Liver (tissue), 8 donors: ENCODE measurements at regions not wholly inside any gene's neighbourhood (a gene's known extent, or its start where the extent isn't known, plus 50 kb on each side); places are given as distances from the start of the nearest gene placed in this dataset.

Source experiments
- DNase-seq: peaks from one replicate; pipeline ENCODE4 v3.0.0-alpha.2; 2017; ENCODE audit warnings: low spot score
- H3K27ac ChIP-seq, 2 donors: one replicate each; pipeline ENCODE4 v1.7.0; 2013; ENCODE audit warnings: inconsistent platforms in 2 of 2, low read length in 2 of 2, control low read depth in 1 of 2, low read depth in 1 of 2, mild to moderate bottlenecking in 1 of 2
- H3K27me3 ChIP-seq, 4 donors: one replicate each; pipeline versions ENCODE4 v1.6.1 to v1.7.0; 2013; ENCODE audit warnings: low read length in 3 of 4, inconsistent platforms in 1 of 4, mild to moderate bottlenecking in 1 of 4, moderate library complexity in 1 of 4; ENCODE audit not compliant: control insufficient read depth in 4 of 4, insufficient read depth in 4 of 4
- H3K36me3 ChIP-seq, 4 donors: one replicate each; pipeline versions ENCODE4 v1.6.1 to v1.7.0; 2013; ENCODE audit warnings: low read length in 3 of 4, mild to moderate bottlenecking in 3 of 4, low read depth in 1 of 4, moderate library complexity in 1 of 4; ENCODE audit not compliant: control insufficient read depth in 4 of 4, insufficient read depth in 3 of 4
- H3K4me1 ChIP-seq, 4 donors: one replicate each; pipeline versions ENCODE4 v1.6.1 to v1.7.0; 2013; ENCODE audit warnings: low read length in 3 of 4, mild to moderate bottlenecking in 3 of 4, moderate library complexity in 1 of 4; ENCODE audit not compliant: control insufficient read depth in 4 of 4, insufficient read depth in 4 of 4
- H3K4me3 ChIP-seq, 3 donors: one replicate each; pipeline versions ENCODE4 v1.6.1 to v1.7.0; 2013; ENCODE audit warnings: low read length in 3 of 3, control low read depth in 1 of 3, low read depth in 1 of 3, mild to moderate bottlenecking in 1 of 3
- H3K9ac ChIP-seq, 2 donors: one replicate each; pipeline ENCODE4 v1.7.0; 2013; ENCODE audit warnings: low read length in 2 of 2, mild to moderate bottlenecking in 2 of 2, moderate library complexity in 2 of 2, control low read depth in 1 of 2, low read depth in 1 of 2
- H3K9me3 ChIP-seq, 4 donors: one replicate each; pipeline versions ENCODE4 v1.6.1 to v1.7.0; 2013; ENCODE audit warnings: low read length in 3 of 4; ENCODE audit not compliant: control insufficient read depth in 4 of 4
- EGR1 ChIP-seq, 2 donors: IDR thresholded peaks; 2 replicates each; pipeline ENCODE4 v1.6.1; 2016 to 2018; ENCODE audit warnings: antibody characterized with exemption in 2 of 2, low read depth in 2 of 2
- FOXA1 ChIP-seq: IDR thresholded peaks from 2 replicates; pipeline ENCODE4 v1.6.1; 2016; ENCODE audit warnings: antibody characterized with exemption
- FOXA2 ChIP-seq: IDR thresholded peaks from 2 replicates; pipeline ENCODE4 v1.6.1; 2016; ENCODE audit warnings: antibody characterized with exemption
- GABPA ChIP-seq, 2 donors: IDR thresholded peaks in 1 of 2; conservative IDR thresholded peaks in 1 of 2; 2 replicates each; pipeline ENCODE4 v1.6.1; 2016; ENCODE audit warnings: antibody characterized with exemption in 2 of 2, mild to moderate bottlenecking in 1 of 2, moderate library complexity in 1 of 2
- HNF4A ChIP-seq, 2 donors: conservative IDR thresholded peaks; 2 replicates each; pipeline ENCODE4 v1.6.1; 2016; ENCODE audit warnings: antibody characterized with exemption in 2 of 2, mild to moderate bottlenecking in 2 of 2
- HNF4G ChIP-seq: IDR thresholded peaks from 2 replicates; pipeline ENCODE4 v1.6.1; 2016; ENCODE audit warnings: antibody characterized with exemption
- JUND ChIP-seq, 2 donors: IDR thresholded peaks; 2 replicates each; pipeline ENCODE4 v1.6.1; 2016; ENCODE audit warnings: antibody characterized with exemption in 2 of 2
- NR2F2 ChIP-seq: IDR thresholded peaks from 2 replicates; pipeline ENCODE4 v1.6.1; 2016; ENCODE audit warnings: antibody characterized with exemption
- RAD21 ChIP-seq, 2 donors: IDR thresholded peaks; 2 replicates each; pipeline ENCODE4 v1.6.1; 2016; ENCODE audit warnings: antibody characterized with exemption in 2 of 2, mild to moderate bottlenecking in 2 of 2
- RXRA ChIP-seq, 2 donors: IDR thresholded peaks; 2 replicates each; pipeline ENCODE4 v1.6.1; 2017 to 2018; ENCODE audit warnings: antibody characterized with exemption in 2 of 2, mild to moderate bottlenecking in 1 of 2
- SP1 ChIP-seq: IDR thresholded peaks from 2 replicates; pipeline ENCODE4 v1.6.1; 2018; ENCODE audit warnings: antibody characterized with exemption, mild to moderate bottlenecking
- TAF1 ChIP-seq: conservative IDR thresholded peaks from 2 replicates; pipeline ENCODE4 v1.6.1; 2016; ENCODE audit warnings: antibody characterized with exemption, mild to moderate bottlenecking
- YY1 ChIP-seq: IDR thresholded peaks from 2 replicates; pipeline ENCODE4 v1.6.1; 2016; ENCODE audit warnings: antibody characterized with exemption, mild to moderate bottlenecking
- WGBS: extraction: QIAGEN DNeasy Blood & Tissue Kit; methylation state at CpG from one replicate; pipeline ENCODE4 v1.1.7; 2013; 5-methylcytosine and 5-hydroxymethylcytosine counted together
- TF ChIP-seq, protein P1 (sequence below): IDR thresholded peaks from 2 replicates; pipeline ENCODE4 v1.6.1; 2016; ENCODE audit warnings: antibody characterized with exemption, mild to moderate bottlenecking
- TF ChIP-seq, protein P2 (sequence below): IDR thresholded peaks from 2 replicates; pipeline ENCODE4 v1.6.1; 2016; ENCODE audit warnings: antibody characterized with exemption
- TF ChIP-seq, protein P3 (sequence below): IDR thresholded peaks from 2 replicates; pipeline ENCODE4 v1.6.1; 2016; ENCODE audit warnings: antibody characterized with exemption
- TF ChIP-seq, protein P4 (sequence below): fragments of 150-350 bp; IDR thresholded peaks from 2 replicates; pipeline ENCODE4 v1.5.1; 2017; ENCODE audit warnings: improper control_type of control experiment, low read depth, low read length; ENCODE audit not compliant: missing input control
- TF ChIP-seq, protein P5 (sequence below): IDR thresholded peaks from 2 replicates; pipeline ENCODE4 v1.6.1; 2016; ENCODE audit warnings: antibody characterized with exemption
- donor health status: healthy.
- donor health status: healthy.
- donor health status: healthy.
- donor health status: healthy.
- donor health status: healthy.

DNA sequence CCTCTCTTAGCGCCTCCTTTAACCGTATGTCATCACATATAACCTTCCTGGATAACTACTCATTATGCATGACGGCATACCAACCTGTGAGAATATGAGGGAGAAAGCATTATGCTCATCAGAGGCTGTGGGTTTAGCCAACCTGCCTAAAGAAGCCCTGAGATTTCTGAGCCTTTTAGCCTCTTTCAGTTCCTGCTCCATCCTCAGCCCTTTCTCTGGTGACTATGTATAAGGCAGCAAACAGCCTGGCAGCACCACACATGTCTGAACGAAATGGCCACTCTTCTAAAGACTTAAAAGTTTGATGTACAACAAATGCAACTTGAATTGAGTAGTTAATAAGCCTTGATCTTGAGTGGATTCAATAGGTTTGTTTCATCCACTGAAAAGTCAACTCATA is 64.8 kb upstream of the SOX5 start (continued):
- TF ChIP-seq, protein P1, sequence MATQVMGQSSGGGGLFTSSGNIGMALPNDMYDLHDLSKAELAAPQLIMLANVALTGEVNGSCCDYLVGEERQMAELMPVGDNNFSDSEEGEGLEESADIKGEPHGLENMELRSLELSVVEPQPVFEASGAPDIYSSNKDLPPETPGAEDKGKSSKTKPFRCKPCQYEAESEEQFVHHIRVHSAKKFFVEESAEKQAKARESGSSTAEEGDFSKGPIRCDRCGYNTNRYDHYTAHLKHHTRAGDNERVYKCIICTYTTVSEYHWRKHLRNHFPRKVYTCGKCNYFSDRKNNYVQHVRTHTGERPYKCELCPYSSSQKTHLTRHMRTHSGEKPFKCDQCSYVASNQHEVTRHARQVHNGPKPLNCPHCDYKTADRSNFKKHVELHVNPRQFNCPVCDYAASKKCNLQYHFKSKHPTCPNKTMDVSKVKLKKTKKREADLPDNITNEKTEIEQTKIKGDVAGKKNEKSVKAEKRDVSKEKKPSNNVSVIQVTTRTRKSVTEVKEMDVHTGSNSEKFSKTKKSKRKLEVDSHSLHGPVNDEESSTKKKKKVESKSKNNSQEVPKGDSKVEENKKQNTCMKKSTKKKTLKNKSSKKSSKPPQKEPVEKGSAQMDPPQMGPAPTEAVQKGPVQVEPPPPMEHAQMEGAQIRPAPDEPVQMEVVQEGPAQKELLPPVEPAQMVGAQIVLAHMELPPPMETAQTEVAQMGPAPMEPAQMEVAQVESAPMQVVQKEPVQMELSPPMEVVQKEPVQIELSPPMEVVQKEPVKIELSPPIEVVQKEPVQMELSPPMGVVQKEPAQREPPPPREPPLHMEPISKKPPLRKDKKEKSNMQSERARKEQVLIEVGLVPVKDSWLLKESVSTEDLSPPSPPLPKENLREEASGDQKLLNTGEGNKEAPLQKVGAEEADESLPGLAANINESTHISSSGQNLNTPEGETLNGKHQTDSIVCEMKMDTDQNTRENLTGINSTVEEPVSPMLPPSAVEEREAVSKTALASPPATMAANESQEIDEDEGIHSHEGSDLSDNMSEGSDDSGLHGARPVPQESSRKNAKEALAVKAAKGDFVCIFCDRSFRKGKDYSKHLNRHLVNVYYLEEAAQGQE = no peak

DNA sequence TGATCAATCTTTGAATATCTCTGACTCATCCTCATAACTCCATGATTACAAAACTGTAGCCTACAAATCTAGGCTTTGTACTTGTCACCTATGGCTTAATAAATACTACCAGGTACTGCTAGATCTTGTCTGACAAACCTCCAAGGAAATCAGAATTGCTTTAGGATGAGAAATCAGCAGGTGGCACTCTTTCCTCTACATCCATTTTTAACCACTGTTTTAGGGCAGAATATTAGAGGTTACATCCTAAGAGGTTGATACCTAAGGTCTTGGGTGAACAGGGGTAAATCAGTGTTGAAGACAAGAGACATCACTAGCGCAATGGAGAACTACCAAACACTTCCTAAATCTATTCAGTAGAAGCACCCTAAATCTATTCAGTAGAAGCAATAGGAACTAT is 63.1 kb upstream of the SOX5 start:
- H3K9me3 ChIP-seq = no peaks in the 10 kb centered on the region
- TF ChIP-seq HNF4A (conservative IDR thresholded peaks at IDR 0.05) (peak in 1 of 2 donors; percentile 10), NR2F2 (no peak), RXRA (IDR thresholded peaks at IDR 0.05) (no peak), FOXA1 (no peak), YY1 (no peak), GABPA (IDR thresholded peaks at IDR 0.05 in 1 of 2, conservative IDR thresholded peaks at IDR 0.05 in 1 of 2) (no peak), SP1 (no peak), FOXA2 (no peak), RAD21 (IDR thresholded peaks at IDR 0.05) (peak; percentile 78 to 79), TAF1 (no peak), EGR1 (IDR thresholded peaks at IDR 0.05; ENCODE audit: low read depth in 2 of 2) (no peak), JUND (IDR thresholded peaks at IDR 0.05) (no peak), HNF4G (no peak)
- TF ChIP-seq, protein P2, sequence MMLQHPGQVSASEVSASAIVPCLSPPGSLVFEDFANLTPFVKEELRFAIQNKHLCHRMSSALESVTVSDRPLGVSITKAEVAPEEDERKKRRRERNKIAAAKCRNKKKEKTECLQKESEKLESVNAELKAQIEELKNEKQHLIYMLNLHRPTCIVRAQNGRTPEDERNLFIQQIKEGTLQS = no peak
- TF ChIP-seq, protein P3, sequence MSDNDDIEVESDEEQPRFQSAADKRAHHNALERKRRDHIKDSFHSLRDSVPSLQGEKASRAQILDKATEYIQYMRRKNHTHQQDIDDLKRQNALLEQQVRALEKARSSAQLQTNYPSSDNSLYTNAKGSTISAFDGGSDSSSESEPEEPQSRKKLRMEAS = no peak
- TF ChIP-seq, protein P1 = no peak
- TF ChIP-seq, protein P4, sequence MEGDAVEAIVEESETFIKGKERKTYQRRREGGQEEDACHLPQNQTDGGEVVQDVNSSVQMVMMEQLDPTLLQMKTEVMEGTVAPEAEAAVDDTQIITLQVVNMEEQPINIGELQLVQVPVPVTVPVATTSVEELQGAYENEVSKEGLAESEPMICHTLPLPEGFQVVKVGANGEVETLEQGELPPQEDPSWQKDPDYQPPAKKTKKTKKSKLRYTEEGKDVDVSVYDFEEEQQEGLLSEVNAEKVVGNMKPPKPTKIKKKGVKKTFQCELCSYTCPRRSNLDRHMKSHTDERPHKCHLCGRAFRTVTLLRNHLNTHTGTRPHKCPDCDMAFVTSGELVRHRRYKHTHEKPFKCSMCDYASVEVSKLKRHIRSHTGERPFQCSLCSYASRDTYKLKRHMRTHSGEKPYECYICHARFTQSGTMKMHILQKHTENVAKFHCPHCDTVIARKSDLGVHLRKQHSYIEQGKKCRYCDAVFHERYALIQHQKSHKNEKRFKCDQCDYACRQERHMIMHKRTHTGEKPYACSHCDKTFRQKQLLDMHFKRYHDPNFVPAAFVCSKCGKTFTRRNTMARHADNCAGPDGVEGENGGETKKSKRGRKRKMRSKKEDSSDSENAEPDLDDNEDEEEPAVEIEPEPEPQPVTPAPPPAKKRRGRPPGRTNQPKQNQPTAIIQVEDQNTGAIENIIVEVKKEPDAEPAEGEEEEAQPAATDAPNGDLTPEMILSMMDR = peak; percentile 18
- TF ChIP-seq, protein P5, sequence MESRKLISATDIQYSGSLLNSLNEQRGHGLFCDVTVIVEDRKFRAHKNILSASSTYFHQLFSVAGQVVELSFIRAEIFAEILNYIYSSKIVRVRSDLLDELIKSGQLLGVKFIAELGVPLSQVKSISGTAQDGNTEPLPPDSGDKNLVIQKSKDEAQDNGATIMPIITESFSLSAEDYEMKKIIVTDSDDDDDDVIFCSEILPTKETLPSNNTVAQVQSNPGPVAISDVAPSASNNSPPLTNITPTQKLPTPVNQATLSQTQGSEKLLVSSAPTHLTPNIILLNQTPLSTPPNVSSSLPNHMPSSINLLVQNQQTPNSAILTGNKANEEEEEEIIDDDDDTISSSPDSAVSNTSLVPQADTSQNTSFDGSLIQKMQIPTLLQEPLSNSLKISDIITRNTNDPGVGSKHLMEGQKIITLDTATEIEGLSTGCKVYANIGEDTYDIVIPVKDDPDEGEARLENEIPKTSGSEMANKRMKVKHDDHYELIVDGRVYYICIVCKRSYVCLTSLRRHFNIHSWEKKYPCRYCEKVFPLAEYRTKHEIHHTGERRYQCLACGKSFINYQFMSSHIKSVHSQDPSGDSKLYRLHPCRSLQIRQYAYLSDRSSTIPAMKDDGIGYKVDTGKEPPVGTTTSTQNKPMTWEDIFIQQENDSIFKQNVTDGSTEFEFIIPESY = no peak
- no peak overlapping the region for H3K9ac ChIP-seq
- DNase-seq = no peak
- no peaks in the 10 kb centered on the region for H3K36me3 ChIP-seq
- no peaks in the 10 kb centered on the region for H3K27me3 ChIP-seq
- peaks cover 0 to 7% (median 1%) of the 10 kb centered on the region in 4 donors for H3K4me1 ChIP-seq
- no peak overlapping the region for H3K4me3 ChIP-seq
- 92% methylated on average over 1 of the region's 1 CpG for WGBS
- no peak overlapping the region for H3K27ac ChIP-seq
